Thyroid gland (tissue), 4 donors: ENCODE measurements at regions not wholly inside any gene's neighbourhood (a gene's known extent, or its start where the extent isn't known, plus 50 kb on each side); places are given as distances from the start of the nearest gene placed in this dataset.

ENCODE experiments used
- DNase-seq, 2 donors: peaks; one replicate each; pipeline ENCODE4 v3.0.0-alpha.2; 2019
- H3K27ac ChIP-seq, 3 donors: fragments of 200-600 bp; sonication (generic); 1 replicate in 2 of 3; 2 replicates in 1 of 3; pipeline ENCODE4 v1.5.1; 2016 to 2019; ENCODE audit warnings: mild to moderate bottlenecking in 1 of 3, moderate library complexity in 1 of 3
- H3K27me3 ChIP-seq: fragments of 200-600 bp; sonication (generic); one replicate; pipeline ENCODE4 v1.5.1; 2019
- H3K36me3 ChIP-seq, 2 donors: fragments of 200-600 bp; sonication (generic); one replicate each; pipeline ENCODE4 v1.5.1; 2016 to 2019
- H3K4me1 ChIP-seq, 2 donors: fragments of 200-600 bp; sonication (generic); one replicate each; pipeline ENCODE4 v1.5.1; 2017 to 2019
- H3K4me3 ChIP-seq, 3 donors: fragments of 200-600 bp; sonication (generic); replicated peaks in 1 of 3; 1 replicate in 2 of 3; 2 replicates in 1 of 3; pipeline ENCODE4 v1.5.1; 2016; ENCODE audit warnings: mild to moderate bottlenecking in 1 of 3
- H3K9me3 ChIP-seq: fragments of 200-600 bp; sonication (generic); one replicate; pipeline ENCODE4 v1.5.1; 2017
- POLR2A ChIP-seq, 2 donors: fragments of 450-650 bp; IDR thresholded peaks; one replicate each; pipeline ENCODE4 v1.6.1; 2017; ENCODE audit warnings: antibody characterized with exemption in 2 of 2, mild to moderate bottlenecking in 2 of 2, moderate library complexity in 1 of 2
- WGBS, 2 donors: methylation state at CpG; one replicate each; pipeline ENCODE4 v1.1.5; 2017; 5-methylcytosine and 5-hydroxymethylcytosine counted together
- intact Hi-C: fragments of 100-400 bp; cut with DNase I; formaldehyde crosslinking; loops from one replicate; pipeline ENCODE4 v1.15.1; 2023
- TF ChIP-seq, protein P1 (sequence below), 6 experiments: fragments of 200-600 bp in 3 of 6; fragments of 450-650 bp in 3 of 6; sonication (generic) in 3 of 6; IDR thresholded peaks; one replicate each; pipeline ENCODE4 v1.5.1; 2016 to 2019; ENCODE audit warnings: antibody characterized with exemption in 6 of 6, mild to moderate bottlenecking in 2 of 6, inconsistent platforms in 1 of 6, moderate library complexity in 1 of 6

DNA sequence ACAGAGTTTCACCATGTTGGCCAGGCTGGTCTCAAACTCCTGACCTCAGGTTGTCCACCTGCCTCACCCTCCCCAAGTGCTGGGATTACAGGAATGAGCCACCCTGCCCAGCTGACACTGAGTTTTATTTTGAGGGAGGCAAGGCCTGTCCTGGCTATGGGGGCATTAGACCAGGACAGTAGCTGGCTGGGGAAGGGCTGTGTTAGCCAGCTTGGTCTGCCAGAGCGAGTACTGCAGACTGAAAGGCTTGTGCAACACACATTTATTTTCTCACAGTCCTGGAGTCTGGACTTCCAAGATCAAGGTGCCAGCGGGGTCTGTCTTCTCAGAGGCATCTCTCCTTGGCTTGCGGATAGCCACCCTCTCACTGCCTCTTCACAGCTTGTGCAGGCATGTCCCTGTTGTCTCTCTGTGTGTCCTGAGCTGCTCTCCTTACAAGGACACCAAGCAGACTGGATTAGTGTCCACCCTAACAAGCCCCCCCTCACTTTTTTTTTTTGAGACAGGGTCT lies 59.4 kb upstream of the HAAO start:
- Histone ChIP-seq H3K9me3 (no peaks in the 10 kb centered on the region), H3K36me3 (no peaks in the 10 kb centered on the region), H3K4me1 (peaks cover 0 to 12% of the 10 kb centered on the region in 2 donors), H3K4me3 (no peak overlapping the region), H3K27ac (no peak overlapping the region), H3K27me3 (no peaks in the 10 kb centered on the region)
- WGBS, 2 donors: 76 to 82% methylated on average over 3 of the region's 3 CpGs
- no peak for TF ChIP-seq POLR2A (IDR thresholded peaks at IDR 0.05)
- TF ChIP-seq, protein P1, sequence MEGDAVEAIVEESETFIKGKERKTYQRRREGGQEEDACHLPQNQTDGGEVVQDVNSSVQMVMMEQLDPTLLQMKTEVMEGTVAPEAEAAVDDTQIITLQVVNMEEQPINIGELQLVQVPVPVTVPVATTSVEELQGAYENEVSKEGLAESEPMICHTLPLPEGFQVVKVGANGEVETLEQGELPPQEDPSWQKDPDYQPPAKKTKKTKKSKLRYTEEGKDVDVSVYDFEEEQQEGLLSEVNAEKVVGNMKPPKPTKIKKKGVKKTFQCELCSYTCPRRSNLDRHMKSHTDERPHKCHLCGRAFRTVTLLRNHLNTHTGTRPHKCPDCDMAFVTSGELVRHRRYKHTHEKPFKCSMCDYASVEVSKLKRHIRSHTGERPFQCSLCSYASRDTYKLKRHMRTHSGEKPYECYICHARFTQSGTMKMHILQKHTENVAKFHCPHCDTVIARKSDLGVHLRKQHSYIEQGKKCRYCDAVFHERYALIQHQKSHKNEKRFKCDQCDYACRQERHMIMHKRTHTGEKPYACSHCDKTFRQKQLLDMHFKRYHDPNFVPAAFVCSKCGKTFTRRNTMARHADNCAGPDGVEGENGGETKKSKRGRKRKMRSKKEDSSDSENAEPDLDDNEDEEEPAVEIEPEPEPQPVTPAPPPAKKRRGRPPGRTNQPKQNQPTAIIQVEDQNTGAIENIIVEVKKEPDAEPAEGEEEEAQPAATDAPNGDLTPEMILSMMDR (IDR thresholded peaks at IDR 0.05): no peak
- intact Hi-C loops: no loop called here
- no peak for DNase-seq

DNA sequence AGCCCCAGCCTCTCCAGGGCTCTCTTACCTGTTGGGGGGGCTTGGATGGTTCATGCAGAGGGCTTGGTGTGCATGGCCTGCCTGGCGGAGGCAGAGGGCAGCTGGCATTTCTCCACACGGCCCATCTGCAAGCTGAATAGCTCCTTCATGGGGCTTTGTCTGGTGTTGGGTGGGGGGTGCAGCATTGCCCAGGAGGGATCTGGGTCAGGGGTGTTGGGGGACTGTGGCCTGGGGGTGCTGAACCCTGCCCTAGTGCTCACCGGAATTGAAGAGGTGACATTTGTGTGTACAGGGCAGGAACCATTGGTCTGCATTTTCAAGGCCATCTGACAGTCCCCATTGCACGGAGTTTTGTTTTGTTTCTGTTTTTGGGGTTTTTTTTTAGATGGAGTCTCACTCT lies 58.8 kb upstream of the HAAO start:
- H3K27me3 ChIP-seq: no peaks in the 10 kb centered on the region
- no peaks in the 10 kb centered on the region for H3K9me3 ChIP-seq
- H3K36me3 ChIP-seq: no peaks in the 10 kb centered on the region
- peaks cover 0 to 12% of the 10 kb centered on the region in 2 donors for H3K4me1 ChIP-seq
- no peak overlapping the region for H3K4me3 ChIP-seq
- intact Hi-C loops: no loop called here
- no peak overlapping the region for H3K27ac ChIP-seq
- no peak for TF ChIP-seq POLR2A (IDR thresholded peaks at IDR 0.05)
- TF ChIP-seq, protein P1 (IDR thresholded peaks at IDR 0.05): no peak
- DNase-seq: no peak
- WGBS, 2 donors: 68 to 76% methylated on average over 3 to 4 of the region's 4 CpGs

GRCh38 chr2:42850016-42850805 lies 57.8 kb upstream of the HAAO start:
- no peak for DNase-seq
- no peak overlapping the region for H3K27ac ChIP-seq
- no peaks in the 10 kb centered on the region for H3K36me3 ChIP-seq
- intact Hi-C loops: no loop called here
- 89 to 91% methylated on average over 14 of the region's 14 CpGs for WGBS, 2 donors
- no peaks in the 10 kb centered on the region for H3K9me3 ChIP-seq
- no peaks in the 10 kb centered on the region for H3K27me3 ChIP-seq
- H3K4me3 ChIP-seq: no peak overlapping the region
- TF ChIP-seq, protein P1 (IDR thresholded peaks at IDR 0.05): no peak
- TF ChIP-seq POLR2A (IDR thresholded peaks at IDR 0.05): no peak
- H3K4me1 ChIP-seq: peaks cover 4 to 16% of the 10 kb centered on the region in 2 donors

DNA sequence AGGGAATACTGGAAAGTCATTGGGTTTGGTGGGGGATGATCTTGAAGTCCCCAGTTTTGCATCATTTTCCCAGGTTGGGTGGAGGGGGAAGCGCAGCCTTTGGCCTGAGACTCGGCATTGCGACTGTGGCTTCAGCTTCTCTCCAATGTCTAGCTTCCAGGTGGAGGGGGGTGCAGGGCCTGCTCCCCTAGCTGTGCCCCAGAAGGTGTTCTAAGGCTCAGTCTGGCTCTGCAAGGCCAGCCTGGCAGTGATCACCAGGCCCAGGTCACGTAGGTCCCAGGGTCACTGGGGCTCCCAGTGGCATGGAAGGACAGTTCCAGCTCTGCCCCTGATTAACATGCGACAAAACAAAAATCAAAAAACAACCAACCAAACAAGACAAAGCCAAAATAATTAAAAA lies 56.9 kb upstream of the HAAO start:
- Histone ChIP-seq H3K27me3 (no peaks in the 10 kb centered on the region), H3K4me3 (no peak overlapping the region), H3K9me3 (no peaks in the 10 kb centered on the region), H3K27ac (no peak overlapping the region), H3K4me1 (peaks cover 6 to 11% of the 10 kb centered on the region in 2 donors), H3K36me3 (no peaks in the 10 kb centered on the region)
- DNase-seq: no peak
- TF ChIP-seq POLR2A (IDR thresholded peaks at IDR 0.05): no peak
- TF ChIP-seq, protein P1 (IDR thresholded peaks at IDR 0.05): no peak
- intact Hi-C loops: no loop called here
- WGBS, 2 donors: 99% methylated on average over 5 of the region's 5 CpGs

GRCh38 chr2:42848726-42849290 lies 56.4 kb upstream of the HAAO start:
- H3K9me3 ChIP-seq: no peaks in the 10 kb centered on the region
- H3K36me3 ChIP-seq: no peaks in the 10 kb centered on the region
- H3K27me3 ChIP-seq: no peaks in the 10 kb centered on the region
- intact Hi-C loops: no loop called here
- TF ChIP-seq, protein P1 (IDR thresholded peaks at IDR 0.05): no peak
- no peak for TF ChIP-seq POLR2A (IDR thresholded peaks at IDR 0.05)
- peaks cover 7 to 8% of the 10 kb centered on the region in 2 donors for H3K4me1 ChIP-seq
- DNase-seq: no peak
- WGBS, 2 donors: 96 to 98% methylated on average over 10 of the region's 10 CpGs
- H3K27ac ChIP-seq: no peak overlapping the region
- no peak overlapping the region for H3K4me3 ChIP-seq
